Right lobe of liver (tissue), 6 donors: ENCODE measurements at regions not wholly inside any gene's neighbourhood (a gene's known extent, or its start where the extent isn't known, plus 50 kb on each side); places are given as distances from the start of the nearest gene placed in this dataset.

Experiments
- ATAC-seq, 4 donors: fragments of 200-7000 bp; cut with Tn5 transposase; one replicate each; pipeline ENCODE4 v1.9.1; 2020; ENCODE audit warnings: mild to moderate bottlenecking in 4 of 4, moderate library complexity in 4 of 4
- DNase-seq, 3 donors: peaks; one replicate each; pipeline ENCODE4 v3.0.0-alpha.2; 2020
- H3K27ac ChIP-seq, 3 donors: fragments of 200-600 bp; one replicate each; pipeline ENCODE4 v1.8.0; 2022
- H3K27me3 ChIP-seq, 2 donors: fragments of 200-600 bp; one replicate each; pipeline ENCODE4 v1.8.0; 2022
- H3K36me3 ChIP-seq, 4 donors: fragments of 200-600 bp; sonication (generic) in 1 of 4; one replicate each; pipeline versions ENCODE4 v1.5.1 to v1.8.0; 2017 to 2022; ENCODE audit warnings: control low read depth in 1 of 4
- H3K4me1 ChIP-seq, 4 donors: fragments of 200-600 bp; sonication (generic) in 1 of 4; one replicate each; pipeline versions ENCODE4 v1.5.1 to v1.8.0; 2017 to 2022; ENCODE audit warnings: control low read depth in 1 of 4
- H3K4me3 ChIP-seq, 3 donors: fragments of 200-600 bp; one replicate each; pipeline ENCODE4 v1.8.0; 2022
- H3K9me3 ChIP-seq, 4 donors: fragments of 200-600 bp; sonication (generic) in 1 of 4; one replicate each; pipeline versions ENCODE4 v1.5.1 to v1.8.0; 2017 to 2022; ENCODE audit warnings: control low read depth in 1 of 4
- POLR2A ChIP-seq: fragments of 450-650 bp; IDR thresholded peaks from one replicate; pipeline ENCODE4 v1.6.1; 2017; ENCODE audit warnings: antibody characterized with exemption, mild to moderate bottlenecking
- WGBS: methylation state at CpG from one replicate; pipeline ENCODE4 v1.1.6; 2018; ENCODE audit warnings: low coverage, low lambda C conversion rate; ENCODE audit not compliant: insufficient coverage; ENCODE audit errors: missing lambda C conversion rate; 5-methylcytosine and 5-hydroxymethylcytosine counted together
- intact Hi-C, 2 donors: fragments of 100-400 bp; cut with DNase I; formaldehyde crosslinking; loops; one replicate each; pipeline versions ENCODE4 v1.11.2 to v1.14.1; 2022
- TF ChIP-seq, protein P1 (sequence below), 4 donors: fragments of 200-600 bp in 3 of 4; fragments of 450-650 bp in 1 of 4; IDR thresholded peaks; one replicate each; pipeline versions ENCODE4 v1.5.1 to v1.8.0; 2016 to 2022; ENCODE audit warnings: antibody characterized with exemption in 4 of 4, mild to moderate bottlenecking in 2 of 4
- donor health status: DM: no; HTN: yes; CAD: no.
- donor health status: DM: no; HTN: no; CAD: no.
- donor health status: DM: no; HTN: no; CAD: no.
- donor health status: DM: no; HTN: yes; CAD: no.
- donor health status: DM: no; HTN: yes; CAD: no.

DNA sequence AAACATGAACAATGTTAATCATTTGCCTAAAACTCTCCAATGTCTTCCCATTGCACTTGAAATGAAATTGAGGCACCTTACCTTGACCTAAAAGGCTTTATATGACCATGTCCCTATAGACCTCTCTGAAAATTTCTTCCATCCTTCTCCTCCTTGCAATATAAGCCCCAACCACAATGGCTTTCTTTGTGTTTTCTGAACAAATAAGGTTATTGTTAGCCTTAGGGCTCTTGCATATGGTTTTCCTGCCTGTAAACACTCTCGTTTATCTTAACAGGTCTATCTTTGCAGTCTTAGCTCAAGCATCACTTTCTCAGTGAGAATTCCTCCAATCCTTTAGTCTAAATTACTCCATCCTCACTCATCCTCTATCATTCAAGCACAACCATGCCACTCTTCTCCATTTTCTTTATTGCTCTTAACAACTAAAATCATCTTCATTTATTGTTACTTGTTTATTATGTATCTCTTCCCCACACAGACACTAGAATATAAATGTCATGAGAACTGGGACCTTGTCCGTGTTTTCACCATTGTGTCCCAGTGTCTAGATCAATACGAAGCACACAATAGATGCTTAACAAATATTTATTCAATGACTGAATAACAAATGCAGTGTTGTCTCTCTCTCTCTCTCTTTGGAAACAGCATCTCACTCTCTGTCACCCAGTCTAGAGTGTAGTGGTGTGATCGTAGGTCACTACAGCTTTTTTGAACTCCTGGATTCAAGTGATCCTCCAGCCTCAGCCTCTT, 129.3 kb downstream of the RDH14 start:
- H3K36me3 ChIP-seq = no peaks in the 10 kb centered on the region
- intact Hi-C loops = no loop called here
- peaks cover 0 to 3% of the 10 kb centered on the region in 2 donors for H3K27me3 ChIP-seq
- ATAC-seq (no peak), DNase-seq (no peak)
- H3K9me3 ChIP-seq = no peaks in the 10 kb centered on the region
- no peaks in the 10 kb centered on the region for H3K4me1 ChIP-seq
- 48% methylated on average over 4 of the region's 4 CpGs for WGBS
- no peak overlapping the region for H3K27ac ChIP-seq
- TF ChIP-seq POLR2A = no peak
- TF ChIP-seq, protein P1, sequence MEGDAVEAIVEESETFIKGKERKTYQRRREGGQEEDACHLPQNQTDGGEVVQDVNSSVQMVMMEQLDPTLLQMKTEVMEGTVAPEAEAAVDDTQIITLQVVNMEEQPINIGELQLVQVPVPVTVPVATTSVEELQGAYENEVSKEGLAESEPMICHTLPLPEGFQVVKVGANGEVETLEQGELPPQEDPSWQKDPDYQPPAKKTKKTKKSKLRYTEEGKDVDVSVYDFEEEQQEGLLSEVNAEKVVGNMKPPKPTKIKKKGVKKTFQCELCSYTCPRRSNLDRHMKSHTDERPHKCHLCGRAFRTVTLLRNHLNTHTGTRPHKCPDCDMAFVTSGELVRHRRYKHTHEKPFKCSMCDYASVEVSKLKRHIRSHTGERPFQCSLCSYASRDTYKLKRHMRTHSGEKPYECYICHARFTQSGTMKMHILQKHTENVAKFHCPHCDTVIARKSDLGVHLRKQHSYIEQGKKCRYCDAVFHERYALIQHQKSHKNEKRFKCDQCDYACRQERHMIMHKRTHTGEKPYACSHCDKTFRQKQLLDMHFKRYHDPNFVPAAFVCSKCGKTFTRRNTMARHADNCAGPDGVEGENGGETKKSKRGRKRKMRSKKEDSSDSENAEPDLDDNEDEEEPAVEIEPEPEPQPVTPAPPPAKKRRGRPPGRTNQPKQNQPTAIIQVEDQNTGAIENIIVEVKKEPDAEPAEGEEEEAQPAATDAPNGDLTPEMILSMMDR (IDR thresholded peaks at IDR 0.05) = no peak
- H3K4me3 ChIP-seq = no peak overlapping the region

DNA sequence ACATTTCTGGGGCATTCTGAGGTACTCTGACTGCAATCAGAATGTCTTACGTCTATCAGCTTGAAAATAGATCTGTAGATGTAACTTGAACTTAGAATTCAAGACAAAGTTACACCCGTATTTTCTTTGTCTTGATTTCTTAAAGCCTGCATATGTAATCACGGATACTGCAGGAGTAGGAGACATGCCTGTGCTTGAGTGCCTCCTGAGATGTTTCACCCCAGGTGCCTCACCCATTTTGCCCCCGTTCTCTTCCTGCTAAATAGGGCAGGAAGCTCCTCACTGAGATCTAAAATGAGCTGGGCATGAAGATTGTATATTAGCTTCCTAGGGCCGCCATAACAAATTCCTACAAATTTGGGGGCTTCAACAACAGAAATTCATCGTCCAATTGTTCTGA, 131.9 kb downstream of the RDH14 start:
- intact Hi-C loops = no loop called here
- Histone ChIP-seq H3K9me3 (no peaks in the 10 kb centered on the region), H3K4me3 (no peak overlapping the region), H3K4me1 (no peaks in the 10 kb centered on the region), H3K27me3 (no peaks in the 10 kb centered on the region), H3K27ac (no peak overlapping the region), H3K36me3 (no peaks in the 10 kb centered on the region)
- ATAC-seq = no peak
- DNase-seq = no peak
- 71% methylated on average over 6 of the region's 6 CpGs for WGBS
- TF ChIP-seq POLR2A = no peak
- TF ChIP-seq, protein P1 (IDR thresholded peaks at IDR 0.05) = no peak

GRCh38 chr2:18427762-18428161, 132.7 kb downstream of the RDH14 start:
- H3K36me3 ChIP-seq = no peaks in the 10 kb centered on the region
- DNase-seq = no peak
- no peaks in the 10 kb centered on the region for H3K9me3 ChIP-seq
- intact Hi-C loops = no loop called here
- no peak for ATAC-seq
- no peak for TF ChIP-seq POLR2A
- TF ChIP-seq, protein P1 (IDR thresholded peaks at IDR 0.05) = no peak
- H3K4me1 ChIP-seq = no peaks in the 10 kb centered on the region
- no peaks in the 10 kb centered on the region for H3K27me3 ChIP-seq
- H3K4me3 ChIP-seq = no peak overlapping the region
- no peak overlapping the region for H3K27ac ChIP-seq

DNA sequence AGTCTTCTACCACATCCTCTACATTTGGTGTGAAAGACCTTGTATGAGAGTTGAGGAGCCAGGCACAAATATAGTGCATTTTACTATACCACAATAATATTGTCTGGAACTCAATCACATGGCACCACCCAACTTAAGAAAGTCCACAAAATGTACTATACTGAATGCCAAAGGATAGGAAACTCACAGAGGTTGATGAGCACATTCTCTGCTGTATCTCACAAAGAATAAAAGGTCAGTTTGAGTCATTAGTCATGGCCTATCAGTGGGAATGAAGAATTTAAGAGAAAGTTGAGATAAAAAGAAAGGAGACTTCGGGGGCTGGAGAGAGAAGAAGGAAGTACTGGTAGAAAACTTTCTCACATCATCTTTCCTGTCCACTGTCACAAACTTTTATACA, 134.3 kb downstream of the RDH14 start:
- no peaks in the 10 kb centered on the region for H3K27me3 ChIP-seq
- TF ChIP-seq, protein P1 (IDR thresholded peaks at IDR 0.05) = no peak
- DNase-seq = no peak
- H3K4me1 ChIP-seq = no peaks in the 10 kb centered on the region
- ATAC-seq = no peak
- H3K36me3 ChIP-seq = no peaks in the 10 kb centered on the region
- H3K27ac ChIP-seq = no peak overlapping the region
- intact Hi-C loops = no loop called here
- no peaks in the 10 kb centered on the region for H3K9me3 ChIP-seq
- WGBS = 0% methylated on average over 1 of the region's 1 CpG
- H3K4me3 ChIP-seq = no peak overlapping the region
